HL-60 (cell line): ENCODE measurements at regions not wholly inside any gene's neighbourhood (a gene's known extent, or its start where the extent isn't known, plus 50 kb on each side); places are given as distances from the start of the nearest gene placed in this dataset.

Source experiments
- DNase-seq, 2 experiments: peaks; one replicate each; pipeline ENCODE4 v3.0.0-alpha.2; 2010 to 2020; ENCODE audit warnings: low read depth in 1 of 2, low spot score in 1 of 2
- H3K27ac ChIP-seq: fragments of 250-450 bp; sonication (Bioruptor Pico); replicated peaks from 2 replicates; pipeline ENCODE4 v1.5.1; 2020; ENCODE audit warnings: mild to moderate bottlenecking, moderate library complexity
- H3K27me3 ChIP-seq: fragments of 250-450 bp; sonication (Bioruptor Pico); 2 replicates; pipeline ENCODE4 v1.5.1; 2021; ENCODE audit warnings: mild to moderate bottlenecking, moderate library complexity; ENCODE audit not compliant: insufficient read depth, poor library complexity, severe bottlenecking
- H3K4me3 ChIP-seq: replicated peaks from 2 replicates; pipeline ENCODE4 v1.5.1; 2011; ENCODE audit warnings: mild to moderate bottlenecking, control low read depth, low read length; ENCODE audit not compliant: insufficient read depth
- GABPA ChIP-seq: IDR thresholded peaks from 2 replicates; pipeline ENCODE4 v1.6.1; 2012; ENCODE audit warnings: low read depth
- POLR2AphosphoS5 ChIP-seq: IDR thresholded peaks from 2 replicates; pipeline ENCODE4 v1.6.1; 2012; ENCODE audit warnings: low read depth
- SPI1 ChIP-seq: IDR thresholded peaks from 2 replicates; pipeline ENCODE4 v1.6.1; 2012; ENCODE audit warnings: low read depth, mild to moderate bottlenecking, borderline replicate concordance
- TF ChIP-seq, protein P1 (sequence below): IDR thresholded peaks from 2 replicates; pipeline ENCODE4 v1.6.1; 2012; ENCODE audit warnings: low read depth; ENCODE audit not compliant: insufficient replicate concordance
- TF ChIP-seq, protein P2 (sequence below): IDR thresholded peaks from one replicate; pipeline ENCODE4 v1.5.1; 2011; ENCODE audit warnings: low read length, control low read depth, inconsistent platforms; ENCODE audit not compliant: insufficient read depth

DNA sequence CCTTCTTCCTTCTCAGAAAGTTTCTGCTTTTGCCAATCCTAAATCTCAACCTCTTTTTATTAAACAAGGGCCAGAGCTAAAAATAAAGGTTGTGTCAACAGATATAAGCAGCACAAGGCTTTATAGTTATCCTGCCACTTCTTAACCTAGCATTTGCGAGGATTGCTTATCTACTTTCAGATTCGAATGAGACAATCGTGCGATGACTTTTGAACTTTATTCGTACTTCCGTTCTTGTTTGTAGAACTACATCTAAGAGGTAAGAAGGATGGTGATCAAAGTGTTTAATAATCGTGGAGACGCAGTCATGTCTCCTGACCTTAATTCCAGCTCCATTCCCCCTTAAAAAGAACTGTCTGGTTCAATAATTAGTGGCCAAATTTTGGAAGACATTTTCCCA lies 578.6 kb downstream of the PIK3C3 start:
- Histone ChIP-seq H3K27me3 (peaks cover 2% of the 10 kb centered on the region), H3K27ac (no peak overlapping the region), H3K4me3 (no peak overlapping the region)
- DNase-seq: no peak
- TF ChIP-seq, protein P1, sequence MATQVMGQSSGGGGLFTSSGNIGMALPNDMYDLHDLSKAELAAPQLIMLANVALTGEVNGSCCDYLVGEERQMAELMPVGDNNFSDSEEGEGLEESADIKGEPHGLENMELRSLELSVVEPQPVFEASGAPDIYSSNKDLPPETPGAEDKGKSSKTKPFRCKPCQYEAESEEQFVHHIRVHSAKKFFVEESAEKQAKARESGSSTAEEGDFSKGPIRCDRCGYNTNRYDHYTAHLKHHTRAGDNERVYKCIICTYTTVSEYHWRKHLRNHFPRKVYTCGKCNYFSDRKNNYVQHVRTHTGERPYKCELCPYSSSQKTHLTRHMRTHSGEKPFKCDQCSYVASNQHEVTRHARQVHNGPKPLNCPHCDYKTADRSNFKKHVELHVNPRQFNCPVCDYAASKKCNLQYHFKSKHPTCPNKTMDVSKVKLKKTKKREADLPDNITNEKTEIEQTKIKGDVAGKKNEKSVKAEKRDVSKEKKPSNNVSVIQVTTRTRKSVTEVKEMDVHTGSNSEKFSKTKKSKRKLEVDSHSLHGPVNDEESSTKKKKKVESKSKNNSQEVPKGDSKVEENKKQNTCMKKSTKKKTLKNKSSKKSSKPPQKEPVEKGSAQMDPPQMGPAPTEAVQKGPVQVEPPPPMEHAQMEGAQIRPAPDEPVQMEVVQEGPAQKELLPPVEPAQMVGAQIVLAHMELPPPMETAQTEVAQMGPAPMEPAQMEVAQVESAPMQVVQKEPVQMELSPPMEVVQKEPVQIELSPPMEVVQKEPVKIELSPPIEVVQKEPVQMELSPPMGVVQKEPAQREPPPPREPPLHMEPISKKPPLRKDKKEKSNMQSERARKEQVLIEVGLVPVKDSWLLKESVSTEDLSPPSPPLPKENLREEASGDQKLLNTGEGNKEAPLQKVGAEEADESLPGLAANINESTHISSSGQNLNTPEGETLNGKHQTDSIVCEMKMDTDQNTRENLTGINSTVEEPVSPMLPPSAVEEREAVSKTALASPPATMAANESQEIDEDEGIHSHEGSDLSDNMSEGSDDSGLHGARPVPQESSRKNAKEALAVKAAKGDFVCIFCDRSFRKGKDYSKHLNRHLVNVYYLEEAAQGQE: no peak
- TF ChIP-seq, protein P2, sequence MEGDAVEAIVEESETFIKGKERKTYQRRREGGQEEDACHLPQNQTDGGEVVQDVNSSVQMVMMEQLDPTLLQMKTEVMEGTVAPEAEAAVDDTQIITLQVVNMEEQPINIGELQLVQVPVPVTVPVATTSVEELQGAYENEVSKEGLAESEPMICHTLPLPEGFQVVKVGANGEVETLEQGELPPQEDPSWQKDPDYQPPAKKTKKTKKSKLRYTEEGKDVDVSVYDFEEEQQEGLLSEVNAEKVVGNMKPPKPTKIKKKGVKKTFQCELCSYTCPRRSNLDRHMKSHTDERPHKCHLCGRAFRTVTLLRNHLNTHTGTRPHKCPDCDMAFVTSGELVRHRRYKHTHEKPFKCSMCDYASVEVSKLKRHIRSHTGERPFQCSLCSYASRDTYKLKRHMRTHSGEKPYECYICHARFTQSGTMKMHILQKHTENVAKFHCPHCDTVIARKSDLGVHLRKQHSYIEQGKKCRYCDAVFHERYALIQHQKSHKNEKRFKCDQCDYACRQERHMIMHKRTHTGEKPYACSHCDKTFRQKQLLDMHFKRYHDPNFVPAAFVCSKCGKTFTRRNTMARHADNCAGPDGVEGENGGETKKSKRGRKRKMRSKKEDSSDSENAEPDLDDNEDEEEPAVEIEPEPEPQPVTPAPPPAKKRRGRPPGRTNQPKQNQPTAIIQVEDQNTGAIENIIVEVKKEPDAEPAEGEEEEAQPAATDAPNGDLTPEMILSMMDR: no peak
- TF ChIP-seq SPI1 (no peak), POLR2AphosphoS5 (no peak), GABPA (no peak)

DNA sequence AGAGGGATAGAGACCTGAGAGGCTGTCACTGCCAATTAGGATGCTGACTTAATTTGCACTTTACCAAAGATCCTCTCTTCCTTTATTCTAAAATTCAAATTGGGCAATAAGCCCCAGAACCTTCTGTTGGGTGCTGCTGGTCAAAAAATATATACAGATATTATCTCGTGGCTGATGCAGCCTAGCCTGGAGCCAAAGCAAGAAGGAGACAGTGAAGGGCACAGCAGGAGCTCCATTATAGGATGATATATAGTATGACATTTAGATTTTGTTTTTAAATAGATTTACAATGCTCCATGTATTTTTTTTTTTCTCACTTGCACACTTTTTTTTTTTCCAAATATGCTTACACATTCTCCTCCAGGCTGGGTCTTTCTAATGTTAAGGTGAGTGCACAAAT lies 579.3 kb downstream of the PIK3C3 start:
- TF ChIP-seq, protein P2: no peak
- TF ChIP-seq POLR2AphosphoS5 (no peak), SPI1 (no peak), GABPA (no peak)
- TF ChIP-seq, protein P1: no peak
- DNase-seq: no peak
- Histone ChIP-seq H3K4me3 (no peak overlapping the region), H3K27me3 (peaks cover 2% of the 10 kb centered on the region), H3K27ac (no peak overlapping the region)

DNA sequence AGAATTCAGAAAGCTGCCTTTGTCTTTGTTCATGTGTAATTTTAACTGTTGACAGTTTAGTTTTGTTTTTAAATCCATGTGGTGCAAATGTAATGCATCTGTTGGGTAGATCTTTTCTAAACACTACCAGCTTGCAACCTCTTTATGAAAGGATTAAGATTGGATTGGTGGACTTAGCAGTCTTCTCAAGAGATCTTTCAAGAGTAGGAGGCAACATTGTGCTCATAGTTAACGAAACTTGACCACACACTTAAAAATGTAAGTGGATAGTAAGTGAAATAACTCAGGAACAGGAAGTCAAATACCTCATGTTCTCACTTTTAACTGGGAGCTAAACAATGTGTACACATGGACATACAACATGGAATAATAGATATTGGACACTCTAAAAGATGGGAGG lies 579.0 kb downstream of the RIT2 start:
- TF ChIP-seq GABPA (no peak), SPI1 (no peak), POLR2AphosphoS5 (no peak)
- TF ChIP-seq, protein P1: no peak
- TF ChIP-seq, protein P2: no peak
- Histone ChIP-seq H3K4me3 (no peak overlapping the region), H3K27ac (no peak overlapping the region), H3K27me3 (peaks cover 2% of the 10 kb centered on the region)
- no peak for DNase-seq
